DOHH2 (cell line): ENCODE measurements at regions not wholly inside any gene's neighbourhood (a gene's known extent, or its start where the extent isn't known, plus 50 kb on each side); places are given as distances from the start of the nearest gene placed in this dataset.

Experiments used
- H3F3A ChIP-seq: fragments of 200-600 bp; sonication (generic), shearing (Covaris generic); 2 replicates; pipeline ENCODE4 v1.6.0; 2016; ENCODE audit warnings: antibody characterized with exemption, mild to moderate bottlenecking; ENCODE audit not compliant: control insufficient read depth, insufficient read depth
- H3K27ac ChIP-seq: fragments of 200-600 bp; sonication (generic); 2 replicates; pipeline ENCODE4 v1.5.1; 2014; ENCODE audit warnings: low read depth, mild to moderate bottlenecking, low read length, moderate library complexity
- H3K27me3 ChIP-seq: fragments of 200-600 bp; sonication (generic); 2 replicates; pipeline ENCODE4 v1.6.1; 2014; ENCODE audit warnings: mild to moderate bottlenecking, low read length, mixed read lengths; ENCODE audit not compliant: control insufficient read depth
- H3K36me3 ChIP-seq: fragments of 200-600 bp; sonication (generic); 2 replicates; pipeline ENCODE4 v1.6.1; 2014; ENCODE audit warnings: mild to moderate bottlenecking, low read length, moderate library complexity, mixed read lengths; ENCODE audit not compliant: control insufficient read depth
- H3K4me1 ChIP-seq: fragments of 200-600 bp; sonication (generic); 2 replicates; pipeline ENCODE4 v1.6.1; 2014; ENCODE audit warnings: mild to moderate bottlenecking, low read length, mixed read lengths; ENCODE audit not compliant: control insufficient read depth
- H3K4me2 ChIP-seq: fragments of 200-600 bp; sonication (generic); 2 replicates; pipeline ENCODE4 v1.6.0; 2014; ENCODE audit warnings: mild to moderate bottlenecking, low read length, moderate library complexity
- H3K4me3 ChIP-seq: fragments of 200-600 bp; sonication (generic); 2 replicates; pipeline ENCODE4 v1.5.1; 2014; ENCODE audit warnings: mild to moderate bottlenecking, low read length, mixed read lengths
- H3K79me2 ChIP-seq: fragments of 200-600 bp; sonication (generic); 2 replicates; pipeline ENCODE4 v1.6.1; 2014; ENCODE audit warnings: mild to moderate bottlenecking, low read length, mixed read lengths; ENCODE audit not compliant: control insufficient read depth
- H3K9me2 ChIP-seq: fragments of 200-600 bp; sonication (generic); replicated peaks from 2 replicates; pipeline ENCODE4 v1.6.1; 2014; ENCODE audit warnings: mild to moderate bottlenecking, low read length, mixed read lengths; ENCODE audit not compliant: control insufficient read depth
- H3K9me3 ChIP-seq: fragments of 200-600 bp; sonication (generic); 2 replicates; pipeline ENCODE4 v1.6.1; 2014; ENCODE audit warnings: antibody characterized with exemption, low read length, mixed read lengths; ENCODE audit not compliant: control insufficient read depth, insufficient read depth
- H4K20me1 ChIP-seq: fragments of 200-600 bp; sonication (generic); 2 replicates; pipeline ENCODE4 v1.6.0; 2014; ENCODE audit warnings: low read depth, mild to moderate bottlenecking, antibody characterized with exemption, low read length, moderate library complexity; ENCODE audit not compliant: control insufficient read depth, insufficient read depth
- EZH2phosphoT487 ChIP-seq: fragments of 200-600 bp; sonication (generic); IDR thresholded peaks from 2 replicates; pipeline ENCODE4 v1.6.1; 2017; ENCODE audit warnings: borderline replicate concordance, mild to moderate bottlenecking, antibody characterized with exemption, low read length, moderate library complexity, mixed read lengths
- TF ChIP-seq, protein P1 (sequence below): fragments of 200-600 bp; sonication (generic); IDR thresholded peaks from one replicate; pipeline ENCODE4 v1.5.1; 2014; ENCODE audit warnings: antibody characterized with exemption, mild to moderate bottlenecking, low read depth, low read length; ENCODE audit not compliant: poor library complexity, severe bottlenecking

DNA sequence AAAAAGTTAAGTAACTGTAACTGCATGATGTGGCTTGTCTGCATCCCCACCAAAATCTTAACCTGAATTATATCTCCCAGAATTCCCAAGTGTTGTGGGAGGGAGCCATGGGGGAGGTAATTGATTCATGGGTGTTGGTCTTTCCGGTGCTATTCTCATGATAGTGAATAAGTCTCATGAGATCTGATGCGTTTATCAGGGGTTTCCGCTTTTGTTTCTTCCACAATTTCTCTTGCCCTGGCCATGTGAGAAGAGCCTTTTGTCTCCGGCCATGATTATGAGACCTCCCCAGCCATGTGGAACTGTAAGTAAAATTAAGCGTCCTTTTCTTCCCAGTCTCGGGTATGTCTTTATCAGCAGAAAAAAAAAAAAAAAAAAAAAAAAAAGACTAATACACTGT is 385.8 kb downstream of the SLITRK1 start:
- H3K36me3 ChIP-seq = no peaks in the 10 kb centered on the region
- H3K27me3 ChIP-seq = no peaks in the 10 kb centered on the region
- H3K4me1 ChIP-seq = no peaks in the 10 kb centered on the region
- no peaks in the 10 kb centered on the region for H3F3A ChIP-seq
- H3K27ac ChIP-seq = no peak overlapping the region
- no peaks in the 10 kb centered on the region for H3K79me2 ChIP-seq
- H4K20me1 ChIP-seq = no peaks in the 10 kb centered on the region
- TF ChIP-seq, protein P1, sequence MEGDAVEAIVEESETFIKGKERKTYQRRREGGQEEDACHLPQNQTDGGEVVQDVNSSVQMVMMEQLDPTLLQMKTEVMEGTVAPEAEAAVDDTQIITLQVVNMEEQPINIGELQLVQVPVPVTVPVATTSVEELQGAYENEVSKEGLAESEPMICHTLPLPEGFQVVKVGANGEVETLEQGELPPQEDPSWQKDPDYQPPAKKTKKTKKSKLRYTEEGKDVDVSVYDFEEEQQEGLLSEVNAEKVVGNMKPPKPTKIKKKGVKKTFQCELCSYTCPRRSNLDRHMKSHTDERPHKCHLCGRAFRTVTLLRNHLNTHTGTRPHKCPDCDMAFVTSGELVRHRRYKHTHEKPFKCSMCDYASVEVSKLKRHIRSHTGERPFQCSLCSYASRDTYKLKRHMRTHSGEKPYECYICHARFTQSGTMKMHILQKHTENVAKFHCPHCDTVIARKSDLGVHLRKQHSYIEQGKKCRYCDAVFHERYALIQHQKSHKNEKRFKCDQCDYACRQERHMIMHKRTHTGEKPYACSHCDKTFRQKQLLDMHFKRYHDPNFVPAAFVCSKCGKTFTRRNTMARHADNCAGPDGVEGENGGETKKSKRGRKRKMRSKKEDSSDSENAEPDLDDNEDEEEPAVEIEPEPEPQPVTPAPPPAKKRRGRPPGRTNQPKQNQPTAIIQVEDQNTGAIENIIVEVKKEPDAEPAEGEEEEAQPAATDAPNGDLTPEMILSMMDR = no peak
- TF ChIP-seq EZH2phosphoT487 = no peak
- no peaks in the 10 kb centered on the region for H3K9me2 ChIP-seq
- no peak overlapping the region for H3K4me3 ChIP-seq
- no peak overlapping the region for H3K4me2 ChIP-seq
- no peaks in the 10 kb centered on the region for H3K9me3 ChIP-seq

DNA sequence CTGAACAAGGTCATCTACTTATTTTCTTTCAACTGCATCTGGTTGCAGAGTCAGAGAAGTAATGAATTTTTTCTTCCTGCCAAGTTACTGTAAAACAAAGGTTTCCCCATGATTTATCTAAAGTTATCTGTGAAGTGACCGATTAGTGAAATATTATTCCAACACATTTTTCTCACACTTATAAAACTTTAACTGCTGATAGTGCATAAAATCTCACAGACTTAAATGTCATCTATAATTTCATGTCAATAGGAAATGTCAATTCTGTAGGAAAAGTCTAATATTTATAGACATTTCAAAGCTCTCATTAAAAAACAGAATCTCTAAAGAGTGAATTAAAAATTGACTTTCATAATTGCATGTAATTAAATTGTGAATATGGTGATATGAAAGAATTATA is 397.2 kb downstream of the SLITRK1 start:
- Histone ChIP-seq H3F3A (no peaks in the 10 kb centered on the region), H4K20me1 (no peaks in the 10 kb centered on the region), H3K9me2 (no peaks in the 10 kb centered on the region), H3K4me2 (no peak overlapping the region), H3K27ac (no peak overlapping the region), H3K36me3 (no peaks in the 10 kb centered on the region), H3K27me3 (no peaks in the 10 kb centered on the region), H3K4me3 (no peak overlapping the region), H3K4me1 (no peaks in the 10 kb centered on the region), H3K9me3 (no peaks in the 10 kb centered on the region), H3K79me2 (no peaks in the 10 kb centered on the region)
- TF ChIP-seq, protein P1 = no peak
- TF ChIP-seq EZH2phosphoT487 = no peak

DNA sequence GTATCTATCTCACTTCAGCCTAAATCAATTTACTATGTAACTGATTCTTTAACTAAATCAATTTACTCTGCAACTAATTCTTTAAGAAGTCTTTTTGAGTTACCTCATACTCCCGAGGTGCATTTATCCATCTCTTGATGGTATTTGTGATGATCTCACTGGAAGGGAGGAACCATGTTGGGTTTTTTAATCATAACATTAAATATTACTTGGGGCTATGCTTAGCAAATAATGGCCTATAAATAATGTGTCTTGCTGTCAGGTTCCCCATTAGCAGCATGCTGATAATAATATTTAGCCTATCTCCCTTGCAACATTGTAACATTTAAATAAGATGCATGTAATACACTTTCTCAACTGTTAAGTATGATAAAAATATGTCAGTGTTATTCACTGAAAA is 411.3 kb downstream of the SLITRK1 start:
- Histone ChIP-seq H3K4me1 (no peaks in the 10 kb centered on the region), H3K27me3 (no peaks in the 10 kb centered on the region), H3K9me3 (no peaks in the 10 kb centered on the region), H3K4me3 (no peak overlapping the region), H3K9me2 (no peaks in the 10 kb centered on the region), H3K4me2 (no peak overlapping the region), H3K79me2 (no peaks in the 10 kb centered on the region), H3K36me3 (no peaks in the 10 kb centered on the region), H4K20me1 (no peaks in the 10 kb centered on the region), H3F3A (no peaks in the 10 kb centered on the region), H3K27ac (no peak overlapping the region)
- TF ChIP-seq, protein P1 = no peak
- TF ChIP-seq EZH2phosphoT487 = no peak
